ENCODE measurements at regions not wholly inside any gene's neighbourhood (a gene's known extent, or its start where the extent isn't known, plus 50 kb on each side); places are given as distances from the start of the nearest gene placed in this dataset.

- H4K91ac ChIP-seq (ENCODE audit: low read depth, low read length), result no peak overlapping the region
- H3K4ac ChIP-seq (ENCODE audit: low read depth, low read length), result no peak overlapping the region
- no peak overlapping the region for H3K4me2 ChIP-seq (ENCODE audit: low read length)
- no peaks in the 10 kb centered on the region for H3K4me1 ChIP-seq (ENCODE audit: control insufficient read depth in 1 of 2, insufficient read depth in 2 of 2, low read length in 2 of 2)
- H3K14ac ChIP-seq (ENCODE audit: low read length), result no peak overlapping the region
- H3K4me3 ChIP-seq (ENCODE audit: low read depth, low read length), result no peak overlapping the region
- WGBS (ENCODE audit: extremely low coverage, insufficient coverage, insufficient read length), result no CpG with 5 or more reads among the region's 5 CpGs
- H3K18ac ChIP-seq (ENCODE audit: low read length), result no peak overlapping the region
- no peak overlapping the region for H3K27ac ChIP-seq (ENCODE audit: low read depth, low read length)
- no peak overlapping the region for H2BK120ac ChIP-seq (ENCODE audit: insufficient read depth, low read length, poor library complexity)
- no peak overlapping the region for H4K8ac ChIP-seq (ENCODE audit: low read depth, low read length)
- no peaks in the 10 kb centered on the region for H3K79me2 ChIP-seq (ENCODE audit: control insufficient read depth, insufficient read depth, low read length, poor library complexity)
- no peak overlapping the region for H2BK5ac ChIP-seq (ENCODE audit: low read depth, low read length, poor library complexity)
- H3K36me3 ChIP-seq (ENCODE audit: control insufficient read depth in 1 of 2, insufficient read depth in 2 of 2, low read length in 2 of 2), result no peaks in the 10 kb centered on the region
- no peak overlapping the region for H3K9ac ChIP-seq (ENCODE audit: low read length)
- no peak overlapping the region for H4K12ac ChIP-seq (ENCODE audit: low read depth, low read length)
- H3K79me1 ChIP-seq (ENCODE audit: low read length), result no peaks in the 10 kb centered on the region
- no peak for DNase-seq
- no peak overlapping the region for H2AFZ ChIP-seq (ENCODE audit: insufficient read depth, low read length, poor library complexity)
- no peak overlapping the region for H3K23ac ChIP-seq (ENCODE audit: low read length)
- no peaks in the 10 kb centered on the region for H3K27me3 ChIP-seq (ENCODE audit: insufficient read depth, low read length)
- H2BK12ac ChIP-seq (ENCODE audit: low read length), result no peak overlapping the region
- no peaks in the 10 kb centered on the region for H3K9me3 ChIP-seq (ENCODE audit: insufficient read depth, low read depth, low read length)
- no peak overlapping the region for H2AK5ac ChIP-seq (ENCODE audit: low read length)
These were observed 301.4 kb upstream of the IRX3 start for GRCh38 chr16:54588026-54588425.

GRCh38 chr16:54587176-54587515, 300.6 kb upstream of the IRX3 start:
- H3K9me3 ChIP-seq (ENCODE audit: insufficient read depth, low read depth, low read length), result no peaks in the 10 kb centered on the region
- H3K4me2 ChIP-seq (ENCODE audit: low read length), result no peak overlapping the region
- no peak overlapping the region for H3K23ac ChIP-seq (ENCODE audit: low read length)
- H3K27ac ChIP-seq (ENCODE audit: low read depth, low read length), result no peak overlapping the region
- no peak overlapping the region for H3K18ac ChIP-seq (ENCODE audit: low read length)
- H2BK12ac ChIP-seq (ENCODE audit: low read length), result no peak overlapping the region
- H3K4me1 ChIP-seq (ENCODE audit: control insufficient read depth in 1 of 2, insufficient read depth in 2 of 2, low read length in 2 of 2), result no peaks in the 10 kb centered on the region
- no peaks in the 10 kb centered on the region for H3K36me3 ChIP-seq (ENCODE audit: control insufficient read depth in 1 of 2, insufficient read depth in 2 of 2, low read length in 2 of 2)
- H2AFZ ChIP-seq (ENCODE audit: insufficient read depth, low read length, poor library complexity), result no peak overlapping the region
- no peak overlapping the region for H4K12ac ChIP-seq (ENCODE audit: low read depth, low read length)
- no peak overlapping the region for H2BK5ac ChIP-seq (ENCODE audit: low read depth, low read length, poor library complexity)
- H3K14ac ChIP-seq (ENCODE audit: low read length), result no peak overlapping the region
- no peaks in the 10 kb centered on the region for H3K79me1 ChIP-seq (ENCODE audit: low read length)
- H3K79me2 ChIP-seq (ENCODE audit: control insufficient read depth, insufficient read depth, low read length, poor library complexity), result no peaks in the 10 kb centered on the region
- DNase-seq, result no peak
- H4K8ac ChIP-seq (ENCODE audit: low read depth, low read length), result no peak overlapping the region
- no peak overlapping the region for H3K4me3 ChIP-seq (ENCODE audit: low read depth, low read length)
- no peaks in the 10 kb centered on the region for H3K27me3 ChIP-seq (ENCODE audit: insufficient read depth, low read length)
- no peak overlapping the region for H3K4ac ChIP-seq (ENCODE audit: low read depth, low read length)
- H2AK5ac ChIP-seq (ENCODE audit: low read length), result no peak overlapping the region
- no peak overlapping the region for H3K9ac ChIP-seq (ENCODE audit: low read length)
- no peak overlapping the region for H2BK120ac ChIP-seq (ENCODE audit: insufficient read depth, low read length, poor library complexity)
- H4K91ac ChIP-seq (ENCODE audit: low read depth, low read length), result no peak overlapping the region
- WGBS (ENCODE audit: extremely low coverage, insufficient coverage, insufficient read length), result no CpG with 5 or more reads among the region's 3 CpGs

- H3K79me1 ChIP-seq (ENCODE audit: low read length), result no peaks in the 10 kb centered on the region
- H2BK120ac ChIP-seq (ENCODE audit: insufficient read depth, low read length, poor library complexity), result no peak overlapping the region
- no CpG with 5 or more reads among the region's 4 CpGs for WGBS (ENCODE audit: extremely low coverage, insufficient coverage, insufficient read length)
- no peak overlapping the region for H4K12ac ChIP-seq (ENCODE audit: low read depth, low read length)
- no peak overlapping the region for H3K4ac ChIP-seq (ENCODE audit: low read depth, low read length)
- H3K4me3 ChIP-seq (ENCODE audit: low read depth, low read length), result no peak overlapping the region
- H3K4me2 ChIP-seq (ENCODE audit: low read length), result no peak overlapping the region
- no peaks in the 10 kb centered on the region for H3K9me3 ChIP-seq (ENCODE audit: insufficient read depth, low read depth, low read length)
- H4K91ac ChIP-seq (ENCODE audit: low read depth, low read length), result no peak overlapping the region
- no peak overlapping the region for H3K9ac ChIP-seq (ENCODE audit: low read length)
- no peak overlapping the region for H2AK5ac ChIP-seq (ENCODE audit: low read length)
- no peak for DNase-seq
- no peak overlapping the region for H3K18ac ChIP-seq (ENCODE audit: low read length)
- no peaks in the 10 kb centered on the region for H3K79me2 ChIP-seq (ENCODE audit: control insufficient read depth, insufficient read depth, low read length, poor library complexity)
- H3K4me1 ChIP-seq (ENCODE audit: control insufficient read depth in 1 of 2, insufficient read depth in 2 of 2, low read length in 2 of 2), result no peaks in the 10 kb centered on the region
- H3K14ac ChIP-seq (ENCODE audit: low read length), result no peak overlapping the region
- H2BK5ac ChIP-seq (ENCODE audit: low read depth, low read length, poor library complexity), result no peak overlapping the region
- H4K8ac ChIP-seq (ENCODE audit: low read depth, low read length), result no peak overlapping the region
- H2BK12ac ChIP-seq (ENCODE audit: low read length), result no peak overlapping the region
- H2AFZ ChIP-seq (ENCODE audit: insufficient read depth, low read length, poor library complexity), result no peak overlapping the region
- H3K23ac ChIP-seq (ENCODE audit: low read length), result no peak overlapping the region
- no peak overlapping the region for H3K27ac ChIP-seq (ENCODE audit: low read depth, low read length)
- no peaks in the 10 kb centered on the region for H3K27me3 ChIP-seq (ENCODE audit: insufficient read depth, low read length)
- H3K36me3 ChIP-seq (ENCODE audit: control insufficient read depth in 1 of 2, insufficient read depth in 2 of 2, low read length in 2 of 2), result no peaks in the 10 kb centered on the region
These were observed 300.0 kb upstream of the IRX3 start for GRCh38 chr16:54586474-54587175.

GRCh38 chr16:54585998-54586340, 299.4 kb upstream of the IRX3 start:
- no peak for DNase-seq
- Histone ChIP-seq H3K4me3 (ENCODE audit: low read depth, low read length) (no peak overlapping the region), H4K91ac (ENCODE audit: low read depth, low read length) (no peak overlapping the region), H3K27me3 (ENCODE audit: insufficient read depth, low read length) (no peaks in the 10 kb centered on the region), H4K12ac (ENCODE audit: low read depth, low read length) (no peak overlapping the region), H2AFZ (ENCODE audit: insufficient read depth, low read length, poor library complexity) (no peak overlapping the region), H3K18ac (ENCODE audit: low read length) (no peak overlapping the region), H4K8ac (ENCODE audit: low read depth, low read length) (no peak overlapping the region), H3K9ac (ENCODE audit: low read length) (no peak overlapping the region), H2BK120ac (ENCODE audit: insufficient read depth, low read length, poor library complexity) (no peak overlapping the region), H2AK5ac (ENCODE audit: low read length) (no peak overlapping the region), H3K4me1 (ENCODE audit: control insufficient read depth in 1 of 2, insufficient read depth in 2 of 2, low read length in 2 of 2) (no peaks in the 10 kb centered on the region), H3K23ac (ENCODE audit: low read length) (no peak overlapping the region), H3K27ac (ENCODE audit: low read depth, low read length) (no peak overlapping the region), H3K4ac (ENCODE audit: low read depth, low read length) (no peak overlapping the region), H3K79me2 (ENCODE audit: control insufficient read depth, insufficient read depth, low read length, poor library complexity) (no peaks in the 10 kb centered on the region), H3K4me2 (ENCODE audit: low read length) (no peak overlapping the region), H2BK5ac (ENCODE audit: low read depth, low read length, poor library complexity) (no peak overlapping the region), H3K9me3 (ENCODE audit: insufficient read depth, low read depth, low read length) (no peaks in the 10 kb centered on the region), H3K36me3 (ENCODE audit: control insufficient read depth in 1 of 2, insufficient read depth in 2 of 2, low read length in 2 of 2) (no peaks in the 10 kb centered on the region), H3K79me1 (ENCODE audit: low read length) (no peaks in the 10 kb centered on the region), H3K14ac (ENCODE audit: low read length) (no peak overlapping the region), H2BK12ac (ENCODE audit: low read length) (no peak overlapping the region)
- no CpG with 5 or more reads among the region's 14 CpGs for WGBS (ENCODE audit: extremely low coverage, insufficient coverage, insufficient read length)

Data from trophoblast cell (in vitro differentiated cells and primary cell).